Muscle of leg (tissue), 3 donors: ENCODE measurements at regions not wholly inside any gene's neighbourhood (a gene's known extent, or its start where the extent isn't known, plus 50 kb on each side); places are given as distances from the start of the nearest gene placed in this dataset.
A peak's percentile ranks its signal among the peaks of the same experiment; 100 is the strongest.

Experiments
- DNase-seq: peaks from one replicate; pipeline ENCODE4 v3.0.0; 2013
- H3K27ac ChIP-seq: one replicate; pipeline ENCODE4 v1.5.1; 2013; ENCODE audit warnings: mild to moderate bottlenecking, low read length, control low read depth
- H3K27me3 ChIP-seq: one replicate; pipeline ENCODE4 v1.6.1; 2013; ENCODE audit warnings: low read length; ENCODE audit not compliant: control insufficient read depth, insufficient read depth
- H3K36me3 ChIP-seq: one replicate; pipeline ENCODE4 v1.6.1; 2013; ENCODE audit warnings: low read length; ENCODE audit not compliant: control insufficient read depth, insufficient read depth
- H3K4me1 ChIP-seq: one replicate; pipeline ENCODE4 v1.6.1; 2013; ENCODE audit warnings: low read length; ENCODE audit not compliant: control insufficient read depth, insufficient read depth
- H3K4me3 ChIP-seq: one replicate; pipeline ENCODE4 v1.5.1; 2013; ENCODE audit warnings: low read length, control low read depth
- H3K9me3 ChIP-seq: replicated peaks from 2 replicates; pipeline ENCODE4 v1.6.1; 2013; ENCODE audit warnings: low read depth, low read length; ENCODE audit not compliant: control insufficient read depth
- WGBS: methylation state at CpG from one replicate; pipeline ENCODE4 v1.1.5; 2013; ENCODE audit warnings: missing lambda C conversion rate; ENCODE audit not compliant: insufficient coverage; 5-methylcytosine and 5-hydroxymethylcytosine counted together

DNA sequence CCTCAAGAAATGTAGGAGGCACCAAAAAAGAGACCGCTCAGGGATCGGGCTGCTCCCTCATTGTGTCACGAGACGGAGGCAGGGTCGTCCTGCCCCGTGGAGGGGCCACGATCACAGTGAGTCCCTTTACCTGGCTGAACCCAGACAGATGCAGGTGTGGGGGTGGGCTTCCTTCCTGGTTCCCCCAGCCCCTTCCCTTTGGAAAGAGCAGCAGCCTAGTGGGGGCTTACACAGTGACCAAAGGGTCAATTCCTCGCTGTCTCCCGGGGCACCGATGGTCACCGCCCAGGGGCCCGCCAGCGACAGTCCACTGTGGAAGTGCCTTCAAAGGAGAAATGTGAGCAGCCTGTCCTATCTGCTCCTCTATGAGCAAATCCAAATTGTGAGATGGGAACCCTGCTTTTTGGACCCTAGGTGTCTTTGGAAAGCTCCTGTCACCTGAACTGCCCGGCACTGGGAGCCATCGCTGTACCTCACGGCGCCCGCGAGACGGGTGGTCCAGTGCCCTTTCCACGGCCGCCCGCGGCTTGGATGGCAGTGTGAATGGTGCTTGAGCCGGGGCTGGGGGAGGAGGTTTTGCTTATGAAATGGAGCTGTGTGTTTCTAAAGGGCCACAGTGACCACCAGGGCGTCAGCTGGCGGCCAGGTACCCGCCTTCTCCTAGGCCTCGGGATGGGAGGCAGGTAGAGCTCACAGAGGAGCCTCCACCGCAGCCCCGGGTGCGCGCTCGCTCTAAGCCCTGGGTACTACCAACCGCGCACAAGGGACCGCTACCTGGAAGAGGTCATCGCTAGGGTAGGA, 155.7 kb downstream of the KLF13 start:
- Histone ChIP-seq H3K27ac (no peak overlapping the region), H3K4me3 (no peak overlapping the region), H3K4me1 (peaks cover 2% of the 10 kb centered on the region), H3K9me3 (peaks cover 3% of the 10 kb centered on the region), H3K36me3 (no peaks in the 10 kb centered on the region), H3K27me3 (peaks cover 60% of the 10 kb centered on the region)
- DNase-seq: no peak
- 93% methylated on average over 23 of the region's 38 CpGs for WGBS

DNA sequence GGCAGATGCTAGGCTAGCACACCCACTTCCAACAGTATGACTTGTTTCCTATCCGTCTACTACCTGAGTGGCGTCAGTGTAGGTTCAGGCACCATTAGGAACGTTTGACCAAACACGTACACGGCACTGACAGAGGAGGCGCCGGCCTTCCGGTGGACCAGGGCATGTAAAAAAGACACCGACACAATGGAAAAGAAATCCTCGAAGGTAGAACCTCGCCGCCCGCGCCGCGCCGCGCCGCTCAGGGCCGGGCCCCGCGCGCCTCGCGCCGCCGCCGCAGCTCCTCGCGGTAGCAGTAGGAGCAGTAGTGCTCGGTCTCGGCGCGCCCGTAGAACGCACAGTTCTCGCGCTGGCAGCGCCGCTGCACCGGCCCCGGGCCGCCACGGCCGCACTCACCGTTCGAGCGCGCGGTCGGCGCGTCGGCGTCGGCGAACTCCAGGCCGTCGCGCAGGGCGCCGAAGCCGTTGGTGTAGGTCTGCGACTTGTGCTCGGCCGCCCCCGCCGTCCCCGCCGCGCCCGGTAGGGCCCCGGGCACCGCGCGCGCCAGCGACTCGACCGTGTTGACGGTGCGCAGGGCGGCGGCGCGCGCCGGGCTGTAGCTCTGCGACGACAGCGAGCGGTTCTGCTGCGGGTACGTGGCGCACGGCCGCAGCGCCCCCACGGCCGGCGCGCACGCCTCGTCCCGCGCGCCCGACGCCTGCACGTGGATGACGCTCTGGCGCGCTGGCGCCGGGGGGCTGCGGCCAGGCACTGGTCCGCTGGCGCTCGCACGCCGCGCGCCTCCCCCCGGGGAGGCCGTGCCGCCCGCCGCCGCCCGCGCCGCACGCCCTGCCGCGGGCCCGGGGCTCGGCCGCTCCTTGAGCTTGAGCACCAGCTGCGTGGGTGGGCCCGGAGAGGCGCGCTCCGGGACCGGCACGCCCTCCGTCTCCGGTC, 156.7 kb downstream of the KLF13 start:
- Histone ChIP-seq H3K36me3 (no peaks in the 10 kb centered on the region), H3K27ac (no peak overlapping the region), H3K27me3 (peaks cover 64% of the 10 kb centered on the region), H3K9me3 (peaks cover 3% of the 10 kb centered on the region), H3K4me3 (no peak overlapping the region), H3K4me1 (peaks cover 3% of the 10 kb centered on the region)
- under 1% methylated on average over 147 of the region's 147 CpGs for WGBS
- peak; percentile 19 for DNase-seq

DNA sequence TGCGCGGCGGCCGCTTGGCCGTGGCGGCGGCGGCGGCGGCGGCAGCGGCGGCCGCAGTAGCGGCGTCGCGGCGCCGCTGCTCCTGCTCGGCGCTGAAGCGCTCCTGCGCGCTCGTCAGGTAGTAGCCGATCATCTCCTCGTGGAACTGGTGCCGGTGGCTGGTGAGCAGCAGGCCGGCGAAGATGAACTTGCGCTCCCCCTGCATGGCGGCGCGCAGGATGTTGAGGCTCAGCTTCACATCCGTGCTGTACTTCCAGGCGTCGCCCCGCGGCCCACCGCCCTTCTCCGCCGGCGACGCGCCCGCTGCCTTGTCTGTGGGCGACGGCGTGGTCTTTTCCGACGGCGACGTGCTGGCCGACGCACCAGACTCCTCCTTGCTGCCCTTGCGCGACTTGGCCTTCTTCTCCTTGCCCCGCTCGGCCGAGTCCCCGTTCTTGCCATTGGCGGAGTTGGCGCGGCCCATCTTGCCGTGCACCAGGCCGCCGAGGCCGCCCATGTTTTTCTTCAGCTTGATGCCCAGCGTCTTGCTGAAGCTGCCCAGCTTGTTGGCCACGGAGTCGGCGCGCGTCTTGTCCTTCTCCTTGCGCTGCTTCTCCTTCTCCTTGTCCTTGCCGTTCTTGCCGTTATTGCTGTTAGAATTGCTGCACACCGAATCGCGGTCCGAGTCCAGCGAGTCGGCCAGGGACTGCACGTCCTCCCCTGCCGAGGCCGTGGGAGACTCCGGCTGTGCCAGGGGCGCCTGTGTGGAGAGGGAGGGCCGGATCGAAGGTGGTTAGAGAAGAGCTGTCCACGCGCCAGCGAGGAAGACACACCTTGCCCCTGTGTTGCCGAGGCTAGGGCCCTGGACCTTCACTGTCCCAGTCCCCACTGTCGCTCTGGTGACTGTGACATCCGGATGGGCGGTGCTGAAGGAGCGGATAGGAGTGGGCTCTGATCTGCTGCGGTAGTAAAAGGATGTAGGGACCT, 157.6 kb downstream of the KLF13 start:
- Histone ChIP-seq H3K4me3 (no peak overlapping the region), H3K9me3 (peaks cover 3% of the 10 kb centered on the region), H3K36me3 (no peaks in the 10 kb centered on the region), H3K4me1 (peaks cover 6% of the 10 kb centered on the region), H3K27ac (no peak overlapping the region), H3K27me3 (peaks cover 61% of the 10 kb centered on the region)
- DNase-seq: no peak
- 47% methylated on average over 85 of the region's 100 CpGs for WGBS

DNA sequence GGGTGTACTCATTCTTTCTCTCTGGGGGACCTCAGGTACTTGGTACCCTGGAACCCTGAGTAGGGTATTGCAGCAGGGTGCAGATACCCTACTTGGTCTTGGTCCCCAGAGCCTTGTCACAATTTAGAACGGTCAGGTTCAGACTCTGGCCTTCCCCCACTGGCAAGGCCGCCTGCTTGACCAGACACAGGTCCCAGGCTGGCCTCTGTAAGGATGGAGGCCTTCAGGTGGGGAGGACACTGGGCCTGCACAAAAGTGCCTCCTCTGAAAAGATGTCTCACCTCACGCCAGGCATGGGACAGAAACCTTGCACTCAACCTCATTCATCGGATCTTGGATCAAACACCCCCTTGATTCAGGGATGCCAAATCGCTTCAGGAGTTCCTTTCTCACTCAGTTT, 158.4 kb downstream of the KLF13 start:
- Histone ChIP-seq H3K9me3 (peaks cover 3% of the 10 kb centered on the region), H3K4me3 (no peak overlapping the region), H3K27me3 (peaks cover 59% of the 10 kb centered on the region), H3K36me3 (no peaks in the 10 kb centered on the region), H3K27ac (no peak overlapping the region), H3K4me1 (peaks cover 8% of the 10 kb centered on the region)
- 79% methylated on average over 2 of the region's 5 CpGs for WGBS
- DNase-seq: no peak

DNA sequence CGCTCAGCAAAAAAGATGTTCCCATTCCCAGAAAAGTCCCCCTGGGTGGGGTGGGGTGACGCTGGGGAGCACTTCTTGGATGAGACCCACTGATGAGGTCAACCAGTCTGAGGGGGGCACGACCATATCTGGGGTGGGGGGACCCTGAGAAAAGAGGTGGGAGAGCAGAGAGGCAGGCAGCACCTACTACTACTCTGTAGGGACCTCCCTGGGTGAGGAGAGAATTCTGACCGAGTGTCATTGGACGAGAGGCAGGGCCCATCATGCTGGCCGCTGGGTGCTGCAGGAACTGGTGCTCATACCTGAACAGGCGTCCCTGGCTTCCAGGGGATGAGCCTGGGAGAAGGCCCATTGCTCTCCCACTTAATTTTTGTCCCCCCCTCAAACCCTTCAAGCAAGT, 158.8 kb downstream of the KLF13 start:
- no peak for DNase-seq
- H3K27me3 ChIP-seq: peaks cover 56% of the 10 kb centered on the region
- peaks cover 3% of the 10 kb centered on the region for H3K9me3 ChIP-seq
- H3K27ac ChIP-seq: no peak overlapping the region
- 91% methylated on average over 4 of the region's 7 CpGs for WGBS
- no peaks in the 10 kb centered on the region for H3K36me3 ChIP-seq
- H3K4me1 ChIP-seq: peaks cover 6% of the 10 kb centered on the region
- H3K4me3 ChIP-seq: no peak overlapping the region

DNA sequence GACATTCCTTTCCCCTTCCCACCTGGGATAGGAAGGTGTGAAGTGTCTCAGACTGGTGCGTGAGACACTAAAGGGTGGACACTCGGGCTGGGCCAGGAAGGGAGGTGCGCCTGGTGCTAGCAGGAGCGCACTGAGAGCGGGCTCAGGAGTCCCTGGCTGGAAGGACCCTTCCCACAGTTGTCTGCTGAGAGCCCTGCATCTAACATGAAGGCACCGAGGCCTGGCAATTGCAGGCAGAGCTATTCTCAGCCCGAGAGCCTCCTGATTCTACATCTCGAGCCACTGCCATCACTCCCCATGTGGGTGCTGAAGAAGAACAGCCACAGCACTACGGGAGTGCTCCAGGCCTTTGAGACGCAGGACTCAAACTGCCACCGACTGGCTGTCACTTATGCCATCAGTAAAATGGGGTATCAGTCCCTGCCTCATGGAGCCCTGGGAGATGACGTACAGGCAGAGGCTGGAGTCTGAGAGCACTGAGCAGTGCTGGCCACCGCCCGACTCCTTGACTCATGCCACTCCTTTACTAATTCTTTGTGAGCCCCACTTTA, 159.4 kb downstream of the KLF13 start:
- Histone ChIP-seq H3K27me3 (peaks cover 52% of the 10 kb centered on the region), H3K27ac (no peak overlapping the region), H3K4me1 (peaks cover 6% of the 10 kb centered on the region), H3K4me3 (no peak overlapping the region), H3K36me3 (no peaks in the 10 kb centered on the region), H3K9me3 (peaks cover 3% of the 10 kb centered on the region)
- no peak for DNase-seq
- WGBS: 72% methylated on average over 12 of the region's 14 CpGs

DNA sequence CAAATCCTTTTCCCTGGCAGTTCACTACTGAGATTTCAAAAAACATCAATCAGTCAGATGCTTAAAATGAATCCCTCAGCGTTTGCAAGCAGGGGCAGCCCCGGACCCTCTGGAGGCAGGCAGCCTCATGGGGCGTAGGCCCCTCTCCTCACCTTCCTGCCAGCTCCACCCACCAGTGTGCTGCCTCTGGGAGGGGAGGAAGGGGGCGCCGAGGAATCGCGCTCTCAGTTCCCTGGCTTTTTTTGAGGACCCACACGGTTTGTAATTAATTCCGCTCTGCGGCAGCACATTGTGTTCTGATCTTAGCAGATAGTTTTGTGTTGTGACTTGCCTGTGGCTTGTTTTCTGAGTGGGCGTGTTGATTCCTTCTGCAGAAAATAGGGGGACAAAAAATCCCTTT, 159.9 kb downstream of the KLF13 start:
- no peak for DNase-seq
- no peak overlapping the region for H3K27ac ChIP-seq
- peaks cover 6% of the 10 kb centered on the region for H3K4me1 ChIP-seq
- WGBS: 43% methylated on average over 4 of the region's 11 CpGs
- H3K4me3 ChIP-seq: no peak overlapping the region
- H3K36me3 ChIP-seq: no peaks in the 10 kb centered on the region
- H3K9me3 ChIP-seq: peaks cover 3% of the 10 kb centered on the region
- H3K27me3 ChIP-seq: peaks cover 50% of the 10 kb centered on the region

DNA sequence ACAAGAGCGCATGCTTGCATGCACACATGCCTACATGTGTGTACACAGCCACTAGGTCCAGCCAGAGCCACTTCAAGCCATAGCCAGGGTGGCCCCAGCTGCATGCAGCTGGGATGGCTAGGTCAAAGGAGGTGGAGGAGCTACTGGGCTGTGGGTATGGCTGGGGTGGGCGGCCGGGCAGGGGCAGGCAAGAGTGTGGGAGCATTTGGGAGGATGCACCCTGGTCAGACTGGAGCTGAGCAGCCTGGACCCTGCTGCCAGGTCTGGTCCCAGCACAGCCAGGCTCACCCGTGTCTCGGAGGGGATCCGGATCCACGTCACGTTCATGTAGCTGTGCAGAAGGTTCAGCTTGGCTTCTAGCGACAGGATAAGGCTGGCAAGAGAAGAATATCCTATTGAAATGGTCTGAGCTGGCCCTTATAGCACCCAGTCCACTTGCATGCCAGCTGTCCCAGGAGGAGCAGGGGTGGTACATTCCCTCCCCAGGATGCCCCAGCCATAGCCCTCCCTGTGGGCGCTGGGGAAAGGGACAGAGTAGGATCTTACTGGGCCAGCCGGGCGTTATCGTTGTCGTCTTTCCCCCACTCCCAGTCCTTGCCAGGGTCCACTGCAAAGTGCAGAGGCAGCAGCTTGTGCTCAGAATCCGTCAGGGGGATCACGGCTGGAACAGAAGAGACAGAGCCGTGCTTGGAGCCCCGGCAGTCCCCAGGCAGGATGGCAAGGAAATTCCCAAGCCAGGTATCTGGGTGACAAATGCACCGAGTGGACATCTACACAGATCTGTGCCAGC, 160.5 kb downstream of the KLF13 start:
- peaks cover 3% of the 10 kb centered on the region for H3K9me3 ChIP-seq
- DNase-seq: no peak
- H3K4me1 ChIP-seq: peaks cover 6% of the 10 kb centered on the region
- H3K4me3 ChIP-seq: no peak overlapping the region
- H3K27ac ChIP-seq: no peak overlapping the region
- H3K27me3 ChIP-seq: peaks cover 44% of the 10 kb centered on the region
- 85% methylated on average over 17 of the region's 19 CpGs for whole genome bisulfite sequencing
- H3K36me3 ChIP-seq: no peaks in the 10 kb centered on the region
